ENCODE measurements at regions not wholly inside any gene's neighbourhood (a gene's known extent, or its start where the extent isn't known, plus 50 kb on each side); places are given as distances from the start of the nearest gene placed in this dataset.

GRCh38 chr1:239976130-239976968 is 115.3 kb upstream of the FMN2 start:
- no peak for TF ChIP-seq EZH2phosphoT487 (conservative IDR thresholded peaks at IDR 0.05; ENCODE audit: low read length)
- TF ChIP-seq, protein P1, sequence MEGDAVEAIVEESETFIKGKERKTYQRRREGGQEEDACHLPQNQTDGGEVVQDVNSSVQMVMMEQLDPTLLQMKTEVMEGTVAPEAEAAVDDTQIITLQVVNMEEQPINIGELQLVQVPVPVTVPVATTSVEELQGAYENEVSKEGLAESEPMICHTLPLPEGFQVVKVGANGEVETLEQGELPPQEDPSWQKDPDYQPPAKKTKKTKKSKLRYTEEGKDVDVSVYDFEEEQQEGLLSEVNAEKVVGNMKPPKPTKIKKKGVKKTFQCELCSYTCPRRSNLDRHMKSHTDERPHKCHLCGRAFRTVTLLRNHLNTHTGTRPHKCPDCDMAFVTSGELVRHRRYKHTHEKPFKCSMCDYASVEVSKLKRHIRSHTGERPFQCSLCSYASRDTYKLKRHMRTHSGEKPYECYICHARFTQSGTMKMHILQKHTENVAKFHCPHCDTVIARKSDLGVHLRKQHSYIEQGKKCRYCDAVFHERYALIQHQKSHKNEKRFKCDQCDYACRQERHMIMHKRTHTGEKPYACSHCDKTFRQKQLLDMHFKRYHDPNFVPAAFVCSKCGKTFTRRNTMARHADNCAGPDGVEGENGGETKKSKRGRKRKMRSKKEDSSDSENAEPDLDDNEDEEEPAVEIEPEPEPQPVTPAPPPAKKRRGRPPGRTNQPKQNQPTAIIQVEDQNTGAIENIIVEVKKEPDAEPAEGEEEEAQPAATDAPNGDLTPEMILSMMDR (IDR thresholded peaks at IDR 0.05; ENCODE audit: insufficient read depth, low read length, poor library complexity, severe bottlenecking), result peak; percentile 92
- no peaks in the 10 kb centered on the region for H3K36me3 ChIP-seq (ENCODE audit: low read length)
- H3K27me3 ChIP-seq (ENCODE audit: low read length), result no peaks in the 10 kb centered on the region
- H3F3A ChIP-seq (ENCODE audit: insufficient read depth), result no peaks in the 10 kb centered on the region
- H3K4me3 ChIP-seq (ENCODE audit: insufficient read depth, low read length, poor library complexity, severe bottlenecking), result no peak overlapping the region
- no peak overlapping the region for H3K4me2 ChIP-seq (ENCODE audit: low read depth, low read length, poor library complexity, severe bottlenecking)
- H2AFZ ChIP-seq (ENCODE audit: low read depth, low read length, severe bottlenecking), result no peak overlapping the region
- H4K20me1 ChIP-seq (ENCODE audit: low read depth, low read length), result no peaks in the 10 kb centered on the region
- H3K27ac ChIP-seq (ENCODE audit: low read depth, low read length), result no peak overlapping the region
- no peaks in the 10 kb centered on the region for H3K9me2 ChIP-seq (replicated peaks; ENCODE audit: insufficient read depth, low read length)
- peaks cover 3% of the 10 kb centered on the region; the same call in 1 of the 2 replicates for H3K9me3 ChIP-seq (ENCODE audit: insufficient read depth, low read length)
- H3K79me2 ChIP-seq (ENCODE audit: insufficient read depth, low read length), result no peaks in the 10 kb centered on the region
- H3K9ac ChIP-seq (ENCODE audit: low read length), result no peak overlapping the region

DNA sequence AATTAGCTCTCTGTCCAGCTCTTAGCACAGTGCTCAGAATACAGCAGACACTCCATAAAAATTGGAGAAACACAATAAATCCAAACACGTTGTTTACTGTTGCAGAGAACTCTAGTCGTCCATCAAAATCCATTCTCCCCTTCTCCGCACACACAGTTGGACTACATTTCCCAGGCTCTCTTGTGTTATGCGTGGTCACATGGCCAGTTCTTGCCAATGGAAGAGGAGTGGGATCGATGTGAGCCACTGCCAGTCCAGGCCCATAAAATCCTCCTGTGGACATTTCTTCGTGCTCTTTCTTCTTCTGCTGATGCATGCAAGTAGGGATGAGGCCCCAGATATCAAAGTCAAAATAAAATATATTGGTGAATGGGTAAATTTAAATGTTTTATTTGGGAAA is 114.3 kb upstream of the FMN2 start:
- Histone ChIP-seq H3F3A (ENCODE audit: insufficient read depth) (no peaks in the 10 kb centered on the region), H3K9me2 (replicated peaks; ENCODE audit: insufficient read depth, low read length) (no peaks in the 10 kb centered on the region), H3K4me2 (ENCODE audit: low read depth, low read length, poor library complexity, severe bottlenecking) (no peak overlapping the region), H2AFZ (ENCODE audit: low read depth, low read length, severe bottlenecking) (no peak overlapping the region), H3K9me3 (ENCODE audit: insufficient read depth, low read length) (peaks cover 3% of the 10 kb centered on the region; the same call in 1 of the 2 replicates), H3K27me3 (ENCODE audit: low read length) (no peaks in the 10 kb centered on the region), H3K79me2 (ENCODE audit: insufficient read depth, low read length) (no peaks in the 10 kb centered on the region), H3K36me3 (ENCODE audit: low read length) (no peaks in the 10 kb centered on the region), H3K4me3 (ENCODE audit: insufficient read depth, low read length, poor library complexity, severe bottlenecking) (no peak overlapping the region), H4K20me1 (ENCODE audit: low read depth, low read length) (no peaks in the 10 kb centered on the region), H3K27ac (ENCODE audit: low read depth, low read length) (no peak overlapping the region), H3K9ac (ENCODE audit: low read length) (no peak overlapping the region)
- TF ChIP-seq EZH2phosphoT487 (conservative IDR thresholded peaks at IDR 0.05; ENCODE audit: low read length), result no peak
- TF ChIP-seq, protein P1 (IDR thresholded peaks at IDR 0.05; ENCODE audit: insufficient read depth, low read length, poor library complexity, severe bottlenecking), result no peak

- Histone ChIP-seq H3K4me3 (ENCODE audit: insufficient read depth, low read length, poor library complexity, severe bottlenecking) (no peak overlapping the region), H3K27ac (ENCODE audit: low read depth, low read length) (no peak overlapping the region), H3K79me2 (ENCODE audit: insufficient read depth, low read length) (no peaks in the 10 kb centered on the region), H3K9me2 (replicated peaks; ENCODE audit: insufficient read depth, low read length) (no peaks in the 10 kb centered on the region), H4K20me1 (ENCODE audit: low read depth, low read length) (no peaks in the 10 kb centered on the region), H3K36me3 (ENCODE audit: low read length) (no peaks in the 10 kb centered on the region), H2AFZ (ENCODE audit: low read depth, low read length, severe bottlenecking) (no peak overlapping the region), H3K9ac (ENCODE audit: low read length) (no peak overlapping the region), H3K27me3 (ENCODE audit: low read length) (no peaks in the 10 kb centered on the region), H3K9me3 (ENCODE audit: insufficient read depth, low read length) (peaks cover 11% of the 10 kb centered on the region; the same call in 1 of the 2 replicates), H3F3A (ENCODE audit: insufficient read depth) (no peaks in the 10 kb centered on the region), H3K4me2 (ENCODE audit: low read depth, low read length, poor library complexity, severe bottlenecking) (no peak overlapping the region)
- TF ChIP-seq, protein P1 (IDR thresholded peaks at IDR 0.05; ENCODE audit: insufficient read depth, low read length, poor library complexity, severe bottlenecking), result no peak
- no peak for TF ChIP-seq EZH2phosphoT487 (conservative IDR thresholded peaks at IDR 0.05; ENCODE audit: low read length)
Measured at GRCh38 chr1:239979456-239979855, 112.2 kb upstream of the FMN2 start.
